WTC11 (cell line): ENCODE measurements at regions not wholly inside any gene's neighbourhood (a gene's known extent, or its start where the extent isn't known, plus 50 kb on each side); places are given as distances from the start of the nearest gene placed in this dataset.

Experiments
- ATAC-seq: fragments of 200-7000 bp; cut with Tn5 transposase; 2 replicates; pipeline ENCODE4 v1.10.0; 2021; ENCODE audit warnings: mild to moderate bottlenecking, moderate library complexity
- CTCF ChIA-PET: fragments of 300-600 bp; sonication (Branson Sonifier 250); formaldehyde crosslinking; loops from one replicate; lab custom pipeline; 2021; ENCODE audit warnings: antibody characterized with exemption; lab: Charles Lee
- POLR2A ChIA-PET: fragments of 350-600 bp; sonication (Branson Sonifier 250); formaldehyde crosslinking; loops from one replicate; lab custom pipeline; 2021; ENCODE audit warnings: antibody characterized with exemption; lab: Charles Lee
- DNase-seq: peaks from one replicate; pipeline ENCODE4 v3.0.0; 2021; ENCODE audit warnings: low spot score
- H3K27ac Mint-ChIP-seq: 2 replicates; pipeline ENCODE4 v1.8.0; 2021; ENCODE audit warnings: mixed read lengths
- H3K27me3 Mint-ChIP-seq: 2 replicates; pipeline ENCODE4 v1.8.0; 2021; ENCODE audit warnings: low read depth, mild to moderate bottlenecking, moderate library complexity, mixed read lengths
- H3K36me3 Mint-ChIP-seq: 2 replicates; pipeline ENCODE4 v1.8.0; 2021; ENCODE audit warnings: mixed read lengths
- H3K4me1 Mint-ChIP-seq: 2 replicates; pipeline ENCODE4 v1.8.0; 2022; ENCODE audit warnings: mixed read lengths
- H3K4me3 Mint-ChIP-seq: 2 replicates; pipeline ENCODE4 v1.8.0; 2021; ENCODE audit warnings: mild to moderate bottlenecking, moderate library complexity, mixed read lengths
- H3K9me3 Mint-ChIP-seq: 2 replicates; pipeline ENCODE4 v1.8.0; 2021; ENCODE audit warnings: mixed read lengths
- CREB1 ChIP-seq: sonication (generic); formaldehyde crosslinking; IDR thresholded peaks from 2 replicates; pipeline ENCODE4 v1.8.0; 2023; ENCODE audit warnings: mild to moderate bottlenecking, missing genetic modification reagents
- CREM ChIP-seq: sonication (generic); formaldehyde crosslinking; IDR thresholded peaks from 2 replicates; pipeline ENCODE4 v1.8.1; 2022; ENCODE audit warnings: mild to moderate bottlenecking, missing genetic modification reagents, moderate library complexity
- E2F1 ChIP-seq: sonication (generic); formaldehyde crosslinking; IDR thresholded peaks from 2 replicates; pipeline ENCODE4 v1.8.0; 2022; ENCODE audit warnings: mild to moderate bottlenecking, missing genetic modification reagents
- ESRRA ChIP-seq: sonication (generic); formaldehyde crosslinking; IDR thresholded peaks from 2 replicates; pipeline ENCODE4 v1.8.1; 2022; ENCODE audit warnings: mild to moderate bottlenecking, missing genetic modification reagents, borderline replicate concordance
- ETV6 ChIP-seq: sonication (generic); formaldehyde crosslinking; IDR thresholded peaks from 2 replicates; pipeline ENCODE4 v1.8.1; 2022; ENCODE audit warnings: mild to moderate bottlenecking, missing genetic modification reagents
- GRHL2 ChIP-seq: fragments of 250-450 bp; sonication (Bioruptor Pico); IDR thresholded peaks from 2 replicates; pipeline ENCODE4 v1.8.0; 2022; ENCODE audit warnings: mild to moderate bottlenecking, moderate library complexity; ENCODE audit not compliant: insufficient replicate concordance, severe bottlenecking
- GTF2I ChIP-seq: fragments of 250-450 bp; sonication (Bioruptor Pico); conservative IDR thresholded peaks from 2 replicates; pipeline ENCODE4 v1.4.0; 2021; ENCODE audit warnings: mild to moderate bottlenecking
- JAZF1 ChIP-seq: fragments of 250-450 bp; sonication (Bioruptor Pico); IDR thresholded peaks from 2 replicates; pipeline ENCODE4 v1.9.0; 2021; ENCODE audit warnings: moderate library complexity, mild to moderate bottlenecking, inconsistent platforms
- MAX ChIP-seq: sonication (generic); formaldehyde crosslinking; IDR thresholded peaks from 2 replicates; pipeline ENCODE4 v1.8.0; 2022; ENCODE audit warnings: mild to moderate bottlenecking, missing genetic modification reagents
- MXD4 ChIP-seq: fragments of 250-450 bp; sonication (Bioruptor Pico); IDR thresholded peaks from 2 replicates; pipeline ENCODE4 v1.8.0; 2021; ENCODE audit warnings: mild to moderate bottlenecking, moderate library complexity, borderline replicate concordance
- MYBL2 ChIP-seq: sonication (generic); formaldehyde crosslinking; IDR thresholded peaks from 2 replicates; pipeline ENCODE4 v1.8.1; 2023; ENCODE audit warnings: mild to moderate bottlenecking, moderate library complexity, missing genetic modification reagents
- NFE2L1 ChIP-seq: sonication (generic); formaldehyde crosslinking; IDR thresholded peaks from 2 replicates; pipeline ENCODE4 v1.8.1; 2023; ENCODE audit warnings: missing genetic modification reagents
- NR1H2 ChIP-seq: sonication (generic); formaldehyde crosslinking; IDR thresholded peaks from 2 replicates; pipeline ENCODE4 v1.9.0; 2021; ENCODE audit warnings: mild to moderate bottlenecking, moderate library complexity, missing genetic modification reagents
- OVOL2 ChIP-seq: fragments of 250-450 bp; sonication (Bioruptor Pico); IDR thresholded peaks from 2 replicates; pipeline ENCODE4 v1.9.0; 2021; ENCODE audit warnings: mild to moderate bottlenecking, borderline replicate concordance
- PRDM15 ChIP-seq: sonication (generic); formaldehyde crosslinking; IDR thresholded peaks from 2 replicates; pipeline ENCODE4 v1.8.0; 2022; ENCODE audit warnings: missing genetic modification reagents
- SMAD4 ChIP-seq: sonication (generic); formaldehyde crosslinking; IDR thresholded peaks from 2 replicates; pipeline ENCODE4 v1.8.0; 2022; ENCODE audit warnings: mild to moderate bottlenecking, missing genetic modification reagents
- TEAD4 ChIP-seq: sonication (generic); formaldehyde crosslinking; IDR thresholded peaks from 2 replicates; pipeline ENCODE4 v1.8.0; 2022; ENCODE audit warnings: mild to moderate bottlenecking, missing genetic modification reagents
- TF ChIP-seq, protein P1 (sequence below): sonication (generic); formaldehyde crosslinking; IDR thresholded peaks from 2 replicates; pipeline ENCODE4 v1.8.1; 2023; ENCODE audit warnings: mild to moderate bottlenecking, missing genetic modification reagents, moderate library complexity
- TF ChIP-seq, protein P2 (sequence below): sonication (generic); formaldehyde crosslinking; IDR thresholded peaks from 2 replicates; pipeline ENCODE4 v1.8.1; 2023; ENCODE audit warnings: mild to moderate bottlenecking, missing genetic modification reagents, borderline replicate concordance
- TF ChIP-seq, protein P3 (sequence below): sonication (generic); formaldehyde crosslinking; IDR thresholded peaks from 2 replicates; pipeline ENCODE4 v1.8.1; 2022; ENCODE audit warnings: low read depth, mild to moderate bottlenecking, moderate library complexity, missing genetic modification reagents, borderline replicate concordance
- TF ChIP-seq, protein P4 (sequence below): sonication (generic); formaldehyde crosslinking; IDR thresholded peaks from 2 replicates; pipeline ENCODE4 v1.8.1; 2022; ENCODE audit warnings: mild to moderate bottlenecking, moderate library complexity, missing genetic modification reagents
- TF ChIP-seq, protein P5 (sequence below): sonication (generic); formaldehyde crosslinking; IDR thresholded peaks from 2 replicates; pipeline ENCODE4 v1.8.1; 2023; ENCODE audit warnings: mild to moderate bottlenecking, missing genetic modification reagents

GRCh38 chr2:122799391-122799790 lies 1043.9 kb downstream of the TSN start:
- H3K27me3 Mint-ChIP-seq: no peaks in the 10 kb centered on the region
- TF ChIP-seq OVOL2 (no peak), GRHL2 (no peak), ETV6 (CRISPR knock-in tag) (no peak), CREB1 (CRISPR knock-in tag) (no peak), CREM (CRISPR knock-in tag) (no peak), SMAD4 (CRISPR knock-in tag) (no peak), PRDM15 (CRISPR knock-in tag) (no peak), MYBL2 (no peak), ESRRA (CRISPR knock-in tag) (no peak), TEAD4 (CRISPR knock-in tag) (no peak), MAX (CRISPR knock-in tag) (no peak), GTF2I (no peak), NFE2L1 (no peak), NR1H2 (no peak)
- TF ChIP-seq, protein P1, sequence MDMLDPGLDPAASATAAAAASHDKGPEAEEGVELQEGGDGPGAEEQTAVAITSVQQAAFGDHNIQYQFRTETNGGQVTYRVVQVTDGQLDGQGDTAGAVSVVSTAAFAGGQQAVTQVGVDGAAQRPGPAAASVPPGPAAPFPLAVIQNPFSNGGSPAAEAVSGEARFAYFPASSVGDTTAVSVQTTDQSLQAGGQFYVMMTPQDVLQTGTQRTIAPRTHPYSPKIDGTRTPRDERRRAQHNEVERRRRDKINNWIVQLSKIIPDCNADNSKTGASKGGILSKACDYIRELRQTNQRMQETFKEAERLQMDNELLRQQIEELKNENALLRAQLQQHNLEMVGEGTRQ (CRISPR knock-in tag): no peak
- TF ChIP-seq, protein P2, sequence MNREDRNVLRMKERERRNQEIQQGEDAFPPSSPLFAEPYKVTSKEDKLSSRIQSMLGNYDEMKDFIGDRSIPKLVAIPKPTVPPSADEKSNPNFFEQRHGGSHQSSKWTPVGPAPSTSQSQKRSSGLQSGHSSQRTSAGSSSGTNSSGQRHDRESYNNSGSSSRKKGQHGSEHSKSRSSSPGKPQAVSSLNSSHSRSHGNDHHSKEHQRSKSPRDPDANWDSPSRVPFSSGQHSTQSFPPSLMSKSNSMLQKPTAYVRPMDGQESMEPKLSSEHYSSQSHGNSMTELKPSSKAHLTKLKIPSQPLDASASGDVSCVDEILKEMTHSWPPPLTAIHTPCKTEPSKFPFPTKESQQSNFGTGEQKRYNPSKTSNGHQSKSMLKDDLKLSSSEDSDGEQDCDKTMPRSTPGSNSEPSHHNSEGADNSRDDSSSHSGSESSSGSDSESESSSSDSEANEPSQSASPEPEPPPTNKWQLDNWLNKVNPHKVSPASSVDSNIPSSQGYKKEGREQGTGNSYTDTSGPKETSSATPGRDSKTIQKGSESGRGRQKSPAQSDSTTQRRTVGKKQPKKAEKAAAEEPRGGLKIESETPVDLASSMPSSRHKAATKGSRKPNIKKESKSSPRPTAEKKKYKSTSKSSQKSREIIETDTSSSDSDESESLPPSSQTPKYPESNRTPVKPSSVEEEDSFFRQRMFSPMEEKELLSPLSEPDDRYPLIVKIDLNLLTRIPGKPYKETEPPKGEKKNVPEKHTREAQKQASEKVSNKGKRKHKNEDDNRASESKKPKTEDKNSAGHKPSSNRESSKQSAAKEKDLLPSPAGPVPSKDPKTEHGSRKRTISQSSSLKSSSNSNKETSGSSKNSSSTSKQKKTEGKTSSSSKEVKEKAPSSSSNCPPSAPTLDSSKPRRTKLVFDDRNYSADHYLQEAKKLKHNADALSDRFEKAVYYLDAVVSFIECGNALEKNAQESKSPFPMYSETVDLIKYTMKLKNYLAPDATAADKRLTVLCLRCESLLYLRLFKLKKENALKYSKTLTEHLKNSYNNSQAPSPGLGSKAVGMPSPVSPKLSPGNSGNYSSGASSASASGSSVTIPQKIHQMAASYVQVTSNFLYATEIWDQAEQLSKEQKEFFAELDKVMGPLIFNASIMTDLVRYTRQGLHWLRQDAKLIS (CRISPR knock-in tag): no peak
- TF ChIP-seq, protein P3, sequence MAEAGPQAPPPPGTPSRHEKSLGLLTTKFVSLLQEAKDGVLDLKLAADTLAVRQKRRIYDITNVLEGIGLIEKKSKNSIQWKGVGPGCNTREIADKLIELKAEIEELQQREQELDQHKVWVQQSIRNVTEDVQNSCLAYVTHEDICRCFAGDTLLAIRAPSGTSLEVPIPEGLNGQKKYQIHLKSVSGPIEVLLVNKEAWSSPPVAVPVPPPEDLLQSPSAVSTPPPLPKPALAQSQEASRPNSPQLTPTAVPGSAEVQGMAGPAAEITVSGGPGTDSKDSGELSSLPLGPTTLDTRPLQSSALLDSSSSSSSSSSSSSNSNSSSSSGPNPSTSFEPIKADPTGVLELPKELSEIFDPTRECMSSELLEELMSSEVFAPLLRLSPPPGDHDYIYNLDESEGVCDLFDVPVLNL (CRISPR knock-in tag): no peak
- peaks cover 4% of the 10 kb centered on the region; the same call in 1 of the 2 replicates for H3K4me1 Mint-ChIP-seq
- no peak overlapping the region for H3K4me3 Mint-ChIP-seq
- DNase-seq: no peak
- CTCF ChIA-PET: no interaction called here
- no peaks in the 10 kb centered on the region for H3K9me3 Mint-ChIP-seq
- ATAC-seq: no peak
- no peaks in the 10 kb centered on the region for H3K36me3 Mint-ChIP-seq
- H3K27ac Mint-ChIP-seq: no peak overlapping the region
- POLR2A ChIA-PET: no interaction called here

DNA sequence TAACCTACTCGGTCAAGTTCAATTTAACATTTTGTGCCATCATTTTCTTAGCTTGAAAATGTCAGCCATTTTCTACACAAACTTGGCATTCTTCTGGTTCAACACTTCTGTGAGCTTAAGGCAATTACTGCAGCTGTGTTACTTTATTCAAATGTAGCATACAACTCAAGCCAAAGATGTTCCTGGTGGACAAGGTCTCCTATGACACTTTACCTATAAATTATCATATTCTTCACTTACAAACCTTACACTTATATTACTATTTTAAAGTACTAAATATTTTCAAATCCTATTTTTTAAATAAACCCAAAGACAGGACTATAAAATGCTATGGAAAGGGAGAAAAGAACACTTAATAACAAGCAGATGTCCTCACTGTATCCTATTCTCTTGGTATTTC lies 1045.3 kb downstream of the TSN start:
- H3K4me3 Mint-ChIP-seq: no peak overlapping the region
- no peak for DNase-seq
- H3K4me1 Mint-ChIP-seq: peaks cover 4% of the 10 kb centered on the region; the same call in 1 of the 2 replicates
- no peak overlapping the region for H3K27ac Mint-ChIP-seq
- H3K36me3 Mint-ChIP-seq: no peaks in the 10 kb centered on the region
- no peak for ATAC-seq
- ChIA-PET POLR2A (no interaction called here), CTCF (no interaction called here)
- H3K27me3 Mint-ChIP-seq: no peaks in the 10 kb centered on the region
- no peaks in the 10 kb centered on the region for H3K9me3 Mint-ChIP-seq
- TF ChIP-seq MXD4 (no peak), JAZF1 (CRISPR knock-in tag) (no peak), E2F1 (CRISPR knock-in tag) (no peak)
- TF ChIP-seq, protein P3 (CRISPR knock-in tag): no peak
- TF ChIP-seq, protein P4, sequence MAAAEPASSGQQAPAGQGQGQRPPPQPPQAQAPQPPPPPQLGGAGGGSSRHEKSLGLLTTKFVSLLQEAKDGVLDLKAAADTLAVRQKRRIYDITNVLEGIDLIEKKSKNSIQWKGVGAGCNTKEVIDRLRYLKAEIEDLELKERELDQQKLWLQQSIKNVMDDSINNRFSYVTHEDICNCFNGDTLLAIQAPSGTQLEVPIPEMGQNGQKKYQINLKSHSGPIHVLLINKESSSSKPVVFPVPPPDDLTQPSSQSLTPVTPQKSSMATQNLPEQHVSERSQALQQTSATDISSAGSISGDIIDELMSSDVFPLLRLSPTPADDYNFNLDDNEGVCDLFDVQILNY (CRISPR knock-in tag): no peak
- TF ChIP-seq, protein P5, sequence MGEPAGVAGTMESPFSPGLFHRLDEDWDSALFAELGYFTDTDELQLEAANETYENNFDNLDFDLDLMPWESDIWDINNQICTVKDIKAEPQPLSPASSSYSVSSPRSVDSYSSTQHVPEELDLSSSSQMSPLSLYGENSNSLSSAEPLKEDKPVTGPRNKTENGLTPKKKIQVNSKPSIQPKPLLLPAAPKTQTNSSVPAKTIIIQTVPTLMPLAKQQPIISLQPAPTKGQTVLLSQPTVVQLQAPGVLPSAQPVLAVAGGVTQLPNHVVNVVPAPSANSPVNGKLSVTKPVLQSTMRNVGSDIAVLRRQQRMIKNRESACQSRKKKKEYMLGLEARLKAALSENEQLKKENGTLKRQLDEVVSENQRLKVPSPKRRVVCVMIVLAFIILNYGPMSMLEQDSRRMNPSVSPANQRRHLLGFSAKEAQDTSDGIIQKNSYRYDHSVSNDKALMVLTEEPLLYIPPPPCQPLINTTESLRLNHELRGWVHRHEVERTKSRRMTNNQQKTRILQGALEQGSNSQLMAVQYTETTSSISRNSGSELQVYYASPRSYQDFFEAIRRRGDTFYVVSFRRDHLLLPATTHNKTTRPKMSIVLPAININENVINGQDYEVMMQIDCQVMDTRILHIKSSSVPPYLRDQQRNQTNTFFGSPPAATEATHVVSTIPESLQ: no peak
